K562 (cell line): ENCODE measurements at regions not wholly inside any gene's neighbourhood (a gene's known extent, or its start where the extent isn't known, plus 50 kb on each side); places are given as distances from the start of the nearest gene placed in this dataset.

ENCODE experiments used
- ATAC-seq: fragments of 200-7000 bp; cut with Tn5 transposase; 3 replicates; pipeline ENCODE4 v1.9.1; 2020; ENCODE audit warnings: moderate library complexity
- BruUV-seq: library from RNA; stranded (reverse); fragments of 400-500 nt; replicated peaks from 2 replicates; lab custom pipeline; 2021; lab: Mats Ljungman, UMichigan
- CTCF ChIA-PET: fragments of 300-600 bp; formaldehyde crosslinking; extraction: SDS; loops from one replicate; lab custom pipeline; 2021; ENCODE audit warnings: low intra/inter-chr PET ratio; lab: Yijun Ruan, JAX
- POLR2A ChIA-PET: fragments of 300-600, 350-650 bp; sonication (Branson Sonifier 250); formaldehyde crosslinking; extraction: SDS; loops from one replicate; lab custom pipeline; 2021; ENCODE audit warnings: antibody characterized with exemption, inconsistent platforms; lab: Yijun Ruan, JAX
- DNase-seq, 4 experiments: peaks; one replicate each; pipeline versions ENCODE4 v3.0.0 to v3.0.0-alpha.2; 2011 to 2018; ENCODE audit warnings: low spot score in 3 of 4, mixed read lengths in 3 of 4; ENCODE audit errors: extremely low read depth in 1 of 4
- FAIRE-seq: peaks from 2 replicates; lab custom pipeline; 2011; peaks lifted over from hg19 to GRCh38; lab: Jason Lieb, UNC
- H2AFZ ChIP-seq: 2 replicates; pipeline ENCODE4 v1.6.0; 2011; ENCODE audit warnings: low read depth, low read length, control low read depth, inconsistent platforms
- H3K27ac ChIP-seq: fragments of 200-600 bp; 3 replicates; pipeline ENCODE4 v1.8.0; 2011; ENCODE audit warnings: low read depth, mild to moderate bottlenecking, control low read depth, inconsistent platforms, low read length, moderate library complexity, mixed read lengths; ENCODE audit errors: extremely low read depth
- H3K27me3 ChIP-seq, 2 experiments: fragments of 300-600 bp in 1 of 2; 2 replicates in 1 of 2; 3 replicates in 1 of 2; pipeline versions ENCODE4 v1.6.0 to v1.8.0; 2011; ENCODE audit warnings: inconsistent platforms in 2 of 2, low read length in 2 of 2, mild to moderate bottlenecking in 1 of 2, mixed read lengths in 1 of 2, moderate library complexity in 1 of 2; ENCODE audit not compliant: control insufficient read depth in 2 of 2, insufficient read depth in 2 of 2
- H3K36me3 ChIP-seq: fragments of 300-600 bp; 3 replicates; pipeline ENCODE4 v1.8.0; 2011; ENCODE audit warnings: mild to moderate bottlenecking, low read length, inconsistent platforms; ENCODE audit not compliant: control insufficient read depth, insufficient read depth
- H3K4me1 ChIP-seq, 2 experiments: fragments of 200-600 bp in 1 of 2; replicated peaks in 1 of 2; 2 replicates in 1 of 2; 3 replicates in 1 of 2; pipeline versions ENCODE4 v1.5.1 to v1.8.0; 2011; ENCODE audit warnings: inconsistent platforms in 2 of 2, low read length in 2 of 2, mild to moderate bottlenecking in 1 of 2, mixed read lengths in 1 of 2, moderate library complexity in 1 of 2; ENCODE audit not compliant: control insufficient read depth in 2 of 2, insufficient read depth in 2 of 2
- H3K4me2 ChIP-seq: 2 replicates; pipeline ENCODE4 v1.6.1; 2011; ENCODE audit warnings: low read length, control low read depth, inconsistent platforms, mixed read lengths; ENCODE audit not compliant: insufficient read depth
- H3K4me3 ChIP-seq: fragments of 200-600 bp; sonication (generic), shearing (Covaris generic); 2 replicates; pipeline ENCODE4 v1.5.1; 2016; ENCODE audit warnings: control low read depth, inconsistent platforms
- H3K79me2 ChIP-seq: fragments of 200-600 bp; 3 replicates; pipeline ENCODE4 v1.8.0; 2011; ENCODE audit warnings: low read length, inconsistent platforms; ENCODE audit not compliant: control insufficient read depth, insufficient read depth
- H3K9ac ChIP-seq, 2 experiments: 2 replicates each; pipeline versions ENCODE4 v1.6.0 to v1.6.1; 2011; ENCODE audit warnings: low read depth in 2 of 2, low read length in 2 of 2, control low read depth in 1 of 2, inconsistent platforms in 1 of 2, mild to moderate bottlenecking in 1 of 2, mixed read lengths in 1 of 2; ENCODE audit not compliant: insufficient read depth in 1 of 2
- H3K9me1 ChIP-seq: one replicate; pipeline ENCODE4 v1.6.0; 2011; ENCODE audit warnings: inconsistent platforms, mild to moderate bottlenecking, low read length, moderate library complexity; ENCODE audit not compliant: control insufficient read depth, insufficient read depth
- H3K9me3 ChIP-seq: replicated peaks from 2 replicates; pipeline ENCODE4 v1.5.1; 2011; ENCODE audit warnings: low read depth, low read length, inconsistent platforms; ENCODE audit not compliant: control insufficient read depth, insufficient read depth
- H4K20me1 ChIP-seq: replicated peaks from 2 replicates; pipeline ENCODE4 v1.6.1; 2011; ENCODE audit warnings: low read length, inconsistent platforms, mixed read lengths; ENCODE audit not compliant: control insufficient read depth, insufficient read depth
- FOXA1 ChIP-seq: fragments of 450-650 bp; IDR thresholded peaks from 2 replicates; pipeline ENCODE4 v1.6.1; 2016; ENCODE audit warnings: mild to moderate bottlenecking, borderline replicate concordance
- HNRNPUL1 ChIP-seq: fragments of 200-400 bp; formaldehyde crosslinking; IDR thresholded peaks from 2 replicates; pipeline ENCODE4 v1.6.1; 2017; ENCODE audit warnings: low read length
- IRF2 ChIP-seq: sonication (generic); formaldehyde crosslinking; IDR thresholded peaks from 2 replicates; pipeline ENCODE4 v1.8.1; 2022; ENCODE audit warnings: mild to moderate bottlenecking, missing genetic modification reagents
- MAZ ChIP-seq, 2 experiments: fragments of 450-650 bp in 1 of 2; sonication (generic) in 1 of 2; formaldehyde crosslinking; IDR thresholded peaks in 1 of 2; conservative IDR thresholded peaks in 1 of 2; 2 replicates each; pipeline versions ENCODE4 v1.4.0 to v1.5.0; 2020; ENCODE audit warnings: mild to moderate bottlenecking in 1 of 2, missing genetic modification reagents in 1 of 2
- RAD21 ChIP-seq, 2 experiments: fragments of 250-450 bp in 1 of 2; fragments of 450-650 bp in 1 of 2; sonication (Bioruptor Pico) in 1 of 2; formaldehyde crosslinking in 1 of 2; IDR thresholded peaks in 1 of 2; conservative IDR thresholded peaks in 1 of 2; 2 replicates each; pipeline versions ENCODE4 v1.4.0 to v1.8.0; 2020 to 2022; ENCODE audit warnings: mild to moderate bottlenecking in 2 of 2, moderate library complexity in 1 of 2
- SAFB2 ChIP-seq: fragments of 200-400 bp; formaldehyde crosslinking; IDR thresholded peaks from 2 replicates; pipeline ENCODE4 v1.6.1; 2018; ENCODE audit warnings: borderline replicate concordance, low read length, low read depth, moderate library complexity; ENCODE audit not compliant: severe bottlenecking
- SOX6 ChIP-seq: fragments of 450-650 bp; IDR thresholded peaks from 2 replicates; pipeline ENCODE4 v1.6.1; 2014; ENCODE audit warnings: mild to moderate bottlenecking
- ZNF239 ChIP-seq: fragments of 250-450 bp; sonication (Bioruptor Pico); IDR thresholded peaks from 2 replicates; pipeline ENCODE4 v1.4.0; 2020; ENCODE audit warnings: mild to moderate bottlenecking
- ZNF431 ChIP-seq: sonication (generic); formaldehyde crosslinking; IDR thresholded peaks from 2 replicates; pipeline ENCODE4 v1.8.0; 2022; ENCODE audit warnings: mild to moderate bottlenecking, missing genetic modification reagents
- ZNF586 ChIP-seq: fragments of 450-650 bp; formaldehyde crosslinking; conservative IDR thresholded peaks from 2 replicates; pipeline ENCODE4 v1.4.0; 2020; ENCODE audit warnings: mild to moderate bottlenecking, moderate library complexity
- WGBS: fragments of 100-300 bp; shearing (Covaris generic); methylation state at CpG from one replicate; pipeline ENCODE4 v1.1.6; 2016; ENCODE audit warnings: low coverage, mixed read lengths; ENCODE audit not compliant: insufficient coverage; ENCODE audit errors: missing lambda C conversion rate; 5-methylcytosine and 5-hydroxymethylcytosine counted together
- in situ Hi-C: fragments of 300-500 bp; cut with MboI; formaldehyde crosslinking; loops from 4 replicates; pipeline ENCODE4 v1.15.0; 2018; ENCODE audit warnings: inconsistent platforms, mixed read lengths
- intact Hi-C: fragments of 100-400 bp; cut with micrococcal nuclease; formaldehyde crosslinking; loops from 2 replicates; pipeline ENCODE4 v1.14.2; 2022
- TF ChIP-seq, protein P1 (sequence below): fragments of 450-650 bp; formaldehyde crosslinking; IDR thresholded peaks from 2 replicates; pipeline ENCODE4 v1.4.0; 2020; ENCODE audit warnings: mild to moderate bottlenecking, mixed read lengths
- TF ChIP-seq, protein P2 (sequence below): sonication (generic); formaldehyde crosslinking; IDR thresholded peaks from 2 replicates; pipeline ENCODE4 v1.9.0; 2022; ENCODE audit warnings: mild to moderate bottlenecking, missing genetic modification reagents
- TF ChIP-seq, protein P3 (sequence below): IDR thresholded peaks from 2 replicates; pipeline ENCODE4 v1.6.1; 2016; ENCODE audit warnings: missing genetic modification characterization, missing compliant biosample characterization
- TF ChIP-seq, protein P4 (sequence below), 3 experiments: IDR thresholded peaks in 2 of 3; conservative IDR thresholded peaks in 1 of 3; 2 replicates each; pipeline ENCODE4 v1.5.1; 2011 to 2012; ENCODE audit warnings: low read length in 3 of 3, mild to moderate bottlenecking in 3 of 3, control low read depth in 2 of 3, improper control_type of control experiment in 1 of 3, inconsistent platforms in 1 of 3, low read depth in 1 of 3, mixed read lengths in 1 of 3, moderate library complexity in 1 of 3; ENCODE audit not compliant: insufficient read depth in 2 of 3

DNA sequence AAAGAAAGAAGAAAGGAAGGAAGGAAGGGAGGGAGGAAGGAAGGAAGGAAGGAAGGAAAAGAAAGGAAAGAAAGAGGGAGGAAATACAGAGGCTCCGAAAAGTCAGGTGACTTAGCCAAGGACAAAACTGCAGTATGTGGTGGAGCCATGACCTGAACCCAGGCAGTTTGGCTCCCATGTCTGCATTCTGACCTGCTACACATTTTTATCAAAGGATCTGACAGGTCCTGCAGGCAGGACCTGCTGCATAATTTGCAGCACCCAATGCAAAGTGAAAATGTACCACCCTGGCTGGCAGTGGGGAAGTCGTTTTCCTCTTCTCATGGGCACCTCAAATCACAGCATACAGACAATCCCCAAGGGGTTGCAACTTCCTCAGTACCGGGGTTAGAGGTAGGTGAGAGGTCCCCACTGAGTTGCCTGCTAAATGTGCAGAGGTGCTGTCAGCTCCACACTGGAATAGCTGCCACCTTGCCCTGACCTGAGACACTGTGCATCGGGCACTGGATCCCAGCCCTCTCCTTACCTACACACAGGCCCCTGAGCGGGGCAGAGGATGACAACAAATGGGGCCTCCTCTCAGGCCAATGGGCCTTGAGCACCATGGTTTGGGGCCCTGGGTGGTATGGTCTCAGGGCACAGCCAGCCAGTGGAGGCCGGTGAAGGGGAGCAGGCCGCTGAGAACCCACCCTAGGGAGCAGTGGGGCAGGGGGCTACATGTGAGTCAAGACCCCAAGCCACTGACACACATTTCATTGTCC lies 175.1 kb downstream of the SHQ1 start:
- no peaks in the 10 kb centered on the region for H3K79me2 ChIP-seq
- in situ Hi-C loops (no loop called here), intact Hi-C loops (no loop called here)
- 9% methylated on average over 6 of the region's 7 CpGs for WGBS
- no peak for ATAC-seq
- no peak overlapping the region for H3K4me3 ChIP-seq
- H3K9me1 ChIP-seq: no peaks in the 10 kb centered on the region
- BruUV-seq: no TSS peak
- H3K27ac ChIP-seq: no peak overlapping the region
- H3K27me3 ChIP-seq: peaks cover 0 to 5% of the 10 kb centered on the region in 2 experiments; a peak in 2 of 5 replicates
- no peak overlapping the region for H2AFZ ChIP-seq
- no peak for DNase-seq
- TF ChIP-seq, protein P1, sequence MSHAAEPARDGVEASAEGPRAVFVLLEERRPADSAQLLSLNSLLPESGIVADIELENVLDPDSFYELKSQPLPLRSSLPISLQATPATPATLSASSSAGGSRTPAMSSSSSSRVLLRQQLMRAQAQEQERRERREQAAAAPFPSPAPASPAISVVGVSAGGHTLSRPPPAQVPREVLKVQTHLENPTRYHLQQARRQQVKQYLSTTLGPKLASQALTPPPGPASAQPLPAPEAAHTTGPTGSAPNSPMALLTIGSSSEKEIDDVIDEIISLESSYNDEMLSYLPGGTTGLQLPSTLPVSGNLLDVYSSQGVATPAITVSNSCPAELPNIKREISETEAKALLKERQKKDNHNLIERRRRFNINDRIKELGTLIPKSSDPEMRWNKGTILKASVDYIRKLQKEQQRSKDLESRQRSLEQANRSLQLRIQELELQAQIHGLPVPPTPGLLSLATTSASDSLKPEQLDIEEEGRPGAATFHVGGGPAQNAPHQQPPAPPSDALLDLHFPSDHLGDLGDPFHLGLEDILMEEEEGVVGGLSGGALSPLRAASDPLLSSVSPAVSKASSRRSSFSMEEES (CRISPR knock-in tag): no peak
- TF ChIP-seq, protein P2, sequence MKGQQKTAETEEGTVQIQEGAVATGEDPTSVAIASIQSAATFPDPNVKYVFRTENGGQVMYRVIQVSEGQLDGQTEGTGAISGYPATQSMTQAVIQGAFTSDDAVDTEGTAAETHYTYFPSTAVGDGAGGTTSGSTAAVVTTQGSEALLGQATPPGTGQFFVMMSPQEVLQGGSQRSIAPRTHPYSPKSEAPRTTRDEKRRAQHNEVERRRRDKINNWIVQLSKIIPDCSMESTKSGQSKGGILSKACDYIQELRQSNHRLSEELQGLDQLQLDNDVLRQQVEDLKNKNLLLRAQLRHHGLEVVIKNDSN: no peak
- TF ChIP-seq SAFB2 (no peak), FOXA1 (no peak), HNRNPUL1 (no peak), ZNF239 (CRISPR knock-in tag) (peak; percentile 73; the same call in 1 of the 2 replicates), IRF2 (no peak), ZNF586 (CRISPR knock-in tag) (no peak), SOX6 (no peak), RAD21 (CRISPR knock-in tag; conservative IDR thresholded peaks at IDR 0.05 in 1 of 2, IDR thresholded peaks at IDR 0.05 in 1 of 2) (peak in 1 of 2 experiments; percentile 30; a peak in 1 of 4 replicates), ZNF431 (CRISPR knock-in tag) (no peak), MAZ (CRISPR knock-in tag; conservative IDR thresholded peaks at IDR 0.05 in 1 of 2, IDR thresholded peaks at IDR 0.05 in 1 of 2) (no peak)
- TF ChIP-seq, protein P3, sequence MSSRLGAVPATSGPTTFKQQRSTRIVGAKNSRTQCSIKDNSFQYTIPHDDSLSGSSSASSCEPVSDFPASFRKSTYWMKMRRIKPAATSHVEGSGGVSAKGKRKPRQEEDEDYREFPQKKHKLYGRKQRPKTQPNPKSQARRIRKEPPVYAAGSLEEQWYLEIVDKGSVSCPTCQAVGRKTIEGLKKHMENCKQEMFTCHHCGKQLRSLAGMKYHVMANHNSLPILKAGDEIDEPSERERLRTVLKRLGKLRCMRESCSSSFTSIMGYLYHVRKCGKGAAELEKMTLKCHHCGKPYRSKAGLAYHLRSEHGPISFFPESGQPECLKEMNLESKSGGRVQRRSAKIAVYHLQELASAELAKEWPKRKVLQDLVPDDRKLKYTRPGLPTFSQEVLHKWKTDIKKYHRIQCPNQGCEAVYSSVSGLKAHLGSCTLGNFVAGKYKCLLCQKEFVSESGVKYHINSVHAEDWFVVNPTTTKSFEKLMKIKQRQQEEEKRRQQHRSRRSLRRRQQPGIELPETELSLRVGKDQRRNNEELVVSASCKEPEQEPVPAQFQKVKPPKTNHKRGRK (tag): peak; percentile 32; the same call in 1 of the 2 replicates
- TF ChIP-seq, protein P4, sequence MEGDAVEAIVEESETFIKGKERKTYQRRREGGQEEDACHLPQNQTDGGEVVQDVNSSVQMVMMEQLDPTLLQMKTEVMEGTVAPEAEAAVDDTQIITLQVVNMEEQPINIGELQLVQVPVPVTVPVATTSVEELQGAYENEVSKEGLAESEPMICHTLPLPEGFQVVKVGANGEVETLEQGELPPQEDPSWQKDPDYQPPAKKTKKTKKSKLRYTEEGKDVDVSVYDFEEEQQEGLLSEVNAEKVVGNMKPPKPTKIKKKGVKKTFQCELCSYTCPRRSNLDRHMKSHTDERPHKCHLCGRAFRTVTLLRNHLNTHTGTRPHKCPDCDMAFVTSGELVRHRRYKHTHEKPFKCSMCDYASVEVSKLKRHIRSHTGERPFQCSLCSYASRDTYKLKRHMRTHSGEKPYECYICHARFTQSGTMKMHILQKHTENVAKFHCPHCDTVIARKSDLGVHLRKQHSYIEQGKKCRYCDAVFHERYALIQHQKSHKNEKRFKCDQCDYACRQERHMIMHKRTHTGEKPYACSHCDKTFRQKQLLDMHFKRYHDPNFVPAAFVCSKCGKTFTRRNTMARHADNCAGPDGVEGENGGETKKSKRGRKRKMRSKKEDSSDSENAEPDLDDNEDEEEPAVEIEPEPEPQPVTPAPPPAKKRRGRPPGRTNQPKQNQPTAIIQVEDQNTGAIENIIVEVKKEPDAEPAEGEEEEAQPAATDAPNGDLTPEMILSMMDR (IDR thresholded peaks at IDR 0.05 in 2 of 3, conservative IDR thresholded peaks at IDR 0.05 in 1 of 3; ENCODE audit: insufficient read depth in 2 of 3, low read depth in 1 of 3, low read length in 3 of 3): peak in 1 of 3 experiments; percentile 15; a peak in 1 of 6 replicates
- TF ChIP-seq, all 486 proteins: peak for 4
- ChIA-PET CTCF (interaction anchor here (1.1 kb wide), 1 partner anchor 138 kb away, joined by 3 read pairs; no protein-coding TSS in a partner anchor), POLR2A (no interaction called here)
- Histone ChIP-seq H3K36me3 (no peaks in the 10 kb centered on the region), H3K4me1 (no peaks in the 10 kb centered on the region), H3K9ac (no peak overlapping the region), H4K20me1 (no peaks in the 10 kb centered on the region), H3K9me3 (no peaks in the 10 kb centered on the region), H3K4me2 (no peak overlapping the region)
- no peak for FAIRE-seq
